ENCODE measurements at regions not wholly inside any gene's neighbourhood (a gene's known extent, or its start where the extent isn't known, plus 50 kb on each side); places are given as distances from the start of the nearest gene placed in this dataset.

DNA sequence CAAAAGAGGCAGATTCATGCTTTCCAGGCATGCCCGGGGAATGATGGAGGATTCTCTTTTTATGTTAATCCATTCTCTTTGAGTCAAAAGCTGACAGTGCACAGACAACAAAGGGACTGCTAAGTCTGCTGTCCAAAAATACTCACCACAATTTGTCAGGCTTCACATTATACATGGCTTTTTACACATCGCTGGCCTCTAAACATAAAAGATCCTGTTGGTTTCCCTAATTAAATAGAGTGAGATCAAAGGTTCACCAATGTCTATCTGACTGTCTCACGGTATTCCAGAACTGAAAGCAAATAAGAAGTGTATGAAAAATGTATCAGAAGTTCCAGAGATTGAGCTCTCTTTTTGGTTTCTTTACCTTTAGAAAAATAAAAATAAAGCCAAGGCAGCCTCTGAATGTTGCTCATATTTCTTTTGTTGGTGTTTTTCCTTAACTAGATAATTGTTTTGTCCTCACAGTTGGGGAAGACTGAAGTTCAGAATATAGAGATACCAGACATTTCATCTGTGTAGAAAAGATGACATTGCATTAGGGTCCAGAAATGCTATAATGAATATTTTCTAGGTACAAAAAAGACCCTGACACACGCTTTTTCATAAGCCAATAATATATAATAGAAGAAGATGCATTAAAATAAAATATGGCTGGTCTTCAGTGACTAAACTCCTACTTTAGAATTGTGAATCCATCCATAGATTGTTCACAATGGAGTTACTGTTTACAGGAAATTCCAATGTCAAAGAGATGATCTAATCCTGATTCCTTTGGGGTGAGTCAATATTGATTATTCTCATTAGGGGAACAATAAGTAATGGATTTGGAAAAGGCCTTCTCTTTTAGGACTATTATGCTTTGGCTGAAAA lies 688.2 kb upstream of the CDH6 start:
- TF ChIP-seq CTCF (conservative IDR thresholded peaks at IDR 0.05 in 1 of 2, IDR thresholded peaks at IDR 0.05 in 1 of 2; ENCODE audit: low read depth in 1 of 2, low read length in 2 of 2) (no peak), EZH2 (IDR thresholded peaks at IDR 0.05; ENCODE audit: low read length, missing control alignments) (no peak)
- DNase-seq (ENCODE audit: low read depth in 2 of 2), result peak; percentile 8 to 81
- Histone ChIP-seq H3K79me2 (ENCODE audit: control insufficient read depth, insufficient read depth, low read length) (no peaks in the 10 kb centered on the region), H3K4me3 (replicated peaks in 1 of 4; ENCODE audit: control extremely low read depth in 1 of 4, insufficient read depth in 1 of 4, low read depth in 3 of 4, low read length in 4 of 4) (no peak overlapping the region), H3K9me3 (ENCODE audit: control insufficient read depth, insufficient read depth, low read depth, low read length) (no peaks in the 10 kb centered on the region), H3K27me3 (ENCODE audit: control insufficient read depth, insufficient read depth, low read length) (no peaks in the 10 kb centered on the region), H3K27ac (ENCODE audit: insufficient read depth, low read length) (no peak overlapping the region), H4K20me1 (ENCODE audit: control insufficient read depth, extremely low read depth, insufficient read depth, low read length) (no peaks in the 10 kb centered on the region), H3K36me3 (ENCODE audit: control insufficient read depth, insufficient read depth, low read length) (no peaks in the 10 kb centered on the region), H3K9ac (ENCODE audit: insufficient read depth, low read length) (no peak overlapping the region), H2AFZ (ENCODE audit: low read length) (no peak overlapping the region), H3K4me2 (ENCODE audit: extremely low read depth, insufficient read depth, low read length) (no peak overlapping the region), H3K4me1 (ENCODE audit: control insufficient read depth, extremely low read depth, insufficient read depth, low read length) (no peaks in the 10 kb centered on the region)

DNA sequence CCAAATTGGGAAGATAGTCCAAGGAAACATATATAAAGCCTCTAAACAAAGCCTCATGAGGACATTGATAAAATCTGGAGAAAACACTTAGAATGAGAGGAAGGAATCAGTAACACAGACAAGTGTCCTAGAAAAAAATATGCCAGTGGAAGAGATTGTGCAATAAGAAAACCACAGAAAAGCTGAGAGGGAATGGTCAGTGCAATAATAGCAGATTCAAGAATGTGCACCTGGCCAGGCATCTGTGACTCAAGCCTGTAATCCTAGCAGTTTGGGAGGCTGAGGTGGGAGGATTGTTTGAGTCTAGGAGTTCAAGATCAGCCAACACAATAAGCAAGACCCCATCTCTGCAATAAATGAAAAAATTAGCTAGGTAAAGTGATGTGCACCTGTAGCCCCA lies 691.2 kb upstream of the CDH6 start:
- H3K79me2 ChIP-seq (ENCODE audit: control insufficient read depth, insufficient read depth, low read length), result no peaks in the 10 kb centered on the region
- TF ChIP-seq EZH2 (IDR thresholded peaks at IDR 0.05; ENCODE audit: low read length, missing control alignments) (no peak), CTCF (conservative IDR thresholded peaks at IDR 0.05 in 1 of 2, IDR thresholded peaks at IDR 0.05 in 1 of 2; ENCODE audit: low read depth in 1 of 2, low read length in 2 of 2) (no peak)

GRCh38 chr5:30501065-30501464 lies 692.4 kb upstream of the CDH6 start:
- Histone ChIP-seq H3K27ac (ENCODE audit: insufficient read depth, low read length) (no peak overlapping the region), H3K27me3 (ENCODE audit: control insufficient read depth, insufficient read depth, low read length) (no peaks in the 10 kb centered on the region), H3K4me3 (replicated peaks in 1 of 4; ENCODE audit: control extremely low read depth in 1 of 4, insufficient read depth in 1 of 4, low read depth in 3 of 4, low read length in 4 of 4) (no peak overlapping the region), H3K9ac (ENCODE audit: insufficient read depth, low read length) (no peak overlapping the region), H4K20me1 (ENCODE audit: control insufficient read depth, extremely low read depth, insufficient read depth, low read length) (no peaks in the 10 kb centered on the region), H3K4me2 (ENCODE audit: extremely low read depth, insufficient read depth, low read length) (no peak overlapping the region), H3K36me3 (ENCODE audit: control insufficient read depth, insufficient read depth, low read length) (no peaks in the 10 kb centered on the region), H3K79me2 (ENCODE audit: control insufficient read depth, insufficient read depth, low read length) (no peaks in the 10 kb centered on the region), H3K9me3 (ENCODE audit: control insufficient read depth, insufficient read depth, low read depth, low read length) (no peaks in the 10 kb centered on the region), H3K4me1 (ENCODE audit: control insufficient read depth, extremely low read depth, insufficient read depth, low read length) (no peaks in the 10 kb centered on the region), H2AFZ (ENCODE audit: low read length) (no peak overlapping the region)
- DNase-seq (ENCODE audit: low read depth in 2 of 2), result no peak
- TF ChIP-seq CTCF (conservative IDR thresholded peaks at IDR 0.05 in 1 of 2, IDR thresholded peaks at IDR 0.05 in 1 of 2; ENCODE audit: low read depth in 1 of 2, low read length in 2 of 2) (no peak), EZH2 (IDR thresholded peaks at IDR 0.05; ENCODE audit: low read length, missing control alignments) (no peak)

More for the DNA sequence above, 691.2 kb upstream of the CDH6 start:
- Histone ChIP-seq H3K36me3 (ENCODE audit: control insufficient read depth, insufficient read depth, low read length) (no peaks in the 10 kb centered on the region), H3K27me3 (ENCODE audit: control insufficient read depth, insufficient read depth, low read length) (no peaks in the 10 kb centered on the region), H3K4me3 (replicated peaks in 1 of 4; ENCODE audit: control extremely low read depth in 1 of 4, insufficient read depth in 1 of 4, low read depth in 3 of 4, low read length in 4 of 4) (no peak overlapping the region), H2AFZ (ENCODE audit: low read length) (no peak overlapping the region), H4K20me1 (ENCODE audit: control insufficient read depth, extremely low read depth, insufficient read depth, low read length) (no peaks in the 10 kb centered on the region), H3K9me3 (ENCODE audit: control insufficient read depth, insufficient read depth, low read depth, low read length) (no peaks in the 10 kb centered on the region), H3K4me2 (ENCODE audit: extremely low read depth, insufficient read depth, low read length) (no peak overlapping the region), H3K9ac (ENCODE audit: insufficient read depth, low read length) (no peak overlapping the region), H3K27ac (ENCODE audit: insufficient read depth, low read length) (no peak overlapping the region), H3K4me1 (ENCODE audit: control insufficient read depth, extremely low read depth, insufficient read depth, low read length) (no peaks in the 10 kb centered on the region)
- peak; percentile 26 to 82 for DNase-seq (ENCODE audit: low read depth in 2 of 2)

All from fibroblast of lung (primary cell).